ENCODE measurements at regions not wholly inside any gene's neighbourhood (a gene's known extent, or its start where the extent isn't known, plus 50 kb on each side); places are given as distances from the start of the nearest gene placed in this dataset.

DNA sequence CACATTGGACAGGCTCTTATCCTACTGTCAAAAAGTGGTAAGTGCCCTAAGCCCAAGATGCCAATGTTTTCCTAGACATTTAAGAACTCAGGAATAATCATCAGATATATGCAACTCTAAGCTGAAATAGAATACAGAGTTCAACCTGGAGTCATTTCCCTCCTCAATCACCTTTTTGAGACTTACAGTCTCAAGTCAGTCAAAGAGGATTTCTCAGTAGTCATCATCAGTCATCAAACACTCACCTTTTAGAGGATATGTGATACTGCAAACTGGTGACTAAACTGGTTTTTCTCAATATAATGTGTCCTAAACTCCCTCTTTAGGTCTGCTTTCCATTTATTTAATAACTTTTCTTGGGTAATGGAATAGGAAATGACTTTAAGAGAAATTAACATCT lies 145.3 kb upstream of the ADAMTS5 start:
- H3K36me3 ChIP-seq (ENCODE audit: insufficient read depth, low read length), result no peaks in the 10 kb centered on the region
- H3K9me3 ChIP-seq (replicated peaks; ENCODE audit: low read length), result no peaks in the 10 kb centered on the region
- no peak overlapping the region for H3K4me2 ChIP-seq (ENCODE audit: low read length)
- no peak overlapping the region for H3K4me3 ChIP-seq (ENCODE audit: low read length)
- H3K27me3 ChIP-seq (ENCODE audit: control insufficient read depth, insufficient read depth, low read length), result no peaks in the 10 kb centered on the region
- H3K4me1 ChIP-seq (ENCODE audit: control insufficient read depth, insufficient read depth, low read length), result no peaks in the 10 kb centered on the region
- no peak overlapping the region for H3K9ac ChIP-seq (ENCODE audit: low read depth, low read length)

GRCh38 chr21:27110956-27111355 lies 144.1 kb upstream of the ADAMTS5 start:
- no peak overlapping the region for H3K9ac ChIP-seq (ENCODE audit: low read depth, low read length)
- H3K9me3 ChIP-seq (replicated peaks; ENCODE audit: low read length), result no peaks in the 10 kb centered on the region
- H3K4me3 ChIP-seq (ENCODE audit: low read length), result no peak overlapping the region
- H3K4me2 ChIP-seq (ENCODE audit: low read length), result no peak overlapping the region
- no peaks in the 10 kb centered on the region for H3K27me3 ChIP-seq (ENCODE audit: control insufficient read depth, insufficient read depth, low read length)
- H3K36me3 ChIP-seq (ENCODE audit: insufficient read depth, low read length), result no peaks in the 10 kb centered on the region
- no peaks in the 10 kb centered on the region for H3K4me1 ChIP-seq (ENCODE audit: control insufficient read depth, insufficient read depth, low read length)

DNA sequence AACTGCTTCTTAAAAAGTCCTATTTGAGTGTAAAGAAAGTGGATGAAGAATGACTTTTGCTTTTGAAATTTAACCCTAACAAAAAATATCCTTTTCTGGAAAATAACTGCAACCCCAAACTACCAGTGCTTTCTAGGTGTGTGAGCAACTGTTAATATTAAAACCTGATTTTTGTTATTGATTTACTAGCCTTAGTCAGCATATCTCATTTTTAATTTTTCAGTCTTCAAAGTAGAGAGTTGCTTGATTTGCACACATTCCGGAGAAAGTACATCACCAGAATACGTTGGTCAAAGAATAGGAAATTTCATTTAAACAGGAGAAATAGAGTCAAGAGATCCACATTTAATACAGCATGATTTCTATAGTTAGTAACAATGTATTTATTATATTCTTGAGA lies 141.8 kb upstream of the ADAMTS5 start:
- Histone ChIP-seq H3K9ac (ENCODE audit: low read depth, low read length) (no peak overlapping the region), H3K4me2 (ENCODE audit: low read length) (no peak overlapping the region), H3K4me3 (ENCODE audit: low read length) (no peak overlapping the region), H3K27me3 (ENCODE audit: control insufficient read depth, insufficient read depth, low read length) (no peaks in the 10 kb centered on the region), H3K4me1 (ENCODE audit: control insufficient read depth, insufficient read depth, low read length) (peaks cover 12% of the 10 kb centered on the region), H3K9me3 (replicated peaks; ENCODE audit: low read length) (no peaks in the 10 kb centered on the region), H3K36me3 (ENCODE audit: insufficient read depth, low read length) (no peaks in the 10 kb centered on the region)

DNA sequence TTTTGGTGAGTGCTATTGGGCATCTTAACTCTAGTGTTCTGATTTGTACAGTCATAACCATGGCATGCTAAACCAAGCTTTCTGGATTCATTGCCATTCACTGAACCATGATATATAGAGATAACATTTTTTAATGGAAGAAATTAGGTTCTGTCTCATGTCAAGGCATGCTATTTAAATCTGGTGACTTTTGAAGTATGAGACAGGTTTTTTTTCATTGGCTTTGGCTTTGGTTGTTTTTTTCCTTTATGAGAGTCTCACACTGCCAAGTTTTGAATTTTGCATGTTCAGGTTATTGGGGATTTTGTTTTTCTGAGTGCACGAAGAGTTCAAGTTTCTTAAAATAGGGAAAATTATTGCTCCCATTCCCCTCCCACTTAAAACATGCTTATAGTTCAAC lies 141.3 kb upstream of the ADAMTS5 start:
- no peaks in the 10 kb centered on the region for H3K27me3 ChIP-seq (ENCODE audit: control insufficient read depth, insufficient read depth, low read length)
- H3K4me3 ChIP-seq (ENCODE audit: low read length), result no peak overlapping the region
- no peaks in the 10 kb centered on the region for H3K36me3 ChIP-seq (ENCODE audit: insufficient read depth, low read length)
- no peak overlapping the region for H3K9ac ChIP-seq (ENCODE audit: low read depth, low read length)
- no peaks in the 10 kb centered on the region for H3K9me3 ChIP-seq (replicated peaks; ENCODE audit: low read length)
- H3K4me1 ChIP-seq (ENCODE audit: control insufficient read depth, insufficient read depth, low read length), result peaks cover 12% of the 10 kb centered on the region
- H3K4me2 ChIP-seq (ENCODE audit: low read length), result no peak overlapping the region

- Histone ChIP-seq H3K36me3 (ENCODE audit: insufficient read depth, low read length) (no peaks in the 10 kb centered on the region), H3K9me3 (replicated peaks; ENCODE audit: low read length) (no peaks in the 10 kb centered on the region), H3K4me2 (ENCODE audit: low read length) (peak overlapping the region; percentile 20), H3K9ac (ENCODE audit: low read depth, low read length) (no peak overlapping the region), H3K4me1 (ENCODE audit: control insufficient read depth, insufficient read depth, low read length) (peaks cover 12% of the 10 kb centered on the region), H3K4me3 (ENCODE audit: low read length) (no peak overlapping the region), H3K27me3 (ENCODE audit: control insufficient read depth, insufficient read depth, low read length) (no peaks in the 10 kb centered on the region)
These were observed 138.1 kb upstream of the ADAMTS5 start for GRCh38 chr21:27104846-27105431.

GRCh38 chr21:27103768-27104167 lies 136.9 kb upstream of the ADAMTS5 start:
- Histone ChIP-seq H3K4me3 (ENCODE audit: low read length) (no peak overlapping the region), H3K9ac (ENCODE audit: low read depth, low read length) (no peak overlapping the region), H3K4me2 (ENCODE audit: low read length) (no peak overlapping the region), H3K27me3 (ENCODE audit: control insufficient read depth, insufficient read depth, low read length) (no peaks in the 10 kb centered on the region), H3K4me1 (ENCODE audit: control insufficient read depth, insufficient read depth, low read length) (peaks cover 12% of the 10 kb centered on the region), H3K9me3 (replicated peaks; ENCODE audit: low read length) (no peaks in the 10 kb centered on the region), H3K36me3 (ENCODE audit: insufficient read depth, low read length) (no peaks in the 10 kb centered on the region)

- peaks cover 12% of the 10 kb centered on the region for H3K4me1 ChIP-seq (ENCODE audit: control insufficient read depth, insufficient read depth, low read length)
- no peak overlapping the region for H3K4me3 ChIP-seq (ENCODE audit: low read length)
- no peak overlapping the region for H3K9ac ChIP-seq (ENCODE audit: low read depth, low read length)
- no peaks in the 10 kb centered on the region for H3K27me3 ChIP-seq (ENCODE audit: control insufficient read depth, insufficient read depth, low read length)
- H3K4me2 ChIP-seq (ENCODE audit: low read length), result no peak overlapping the region
- no peaks in the 10 kb centered on the region for H3K9me3 ChIP-seq (replicated peaks; ENCODE audit: low read length)
- no peaks in the 10 kb centered on the region for H3K36me3 ChIP-seq (ENCODE audit: insufficient read depth, low read length)
These were observed 134.6 kb upstream of the ADAMTS5 start for GRCh38 chr21:27101523-27101922.

DNA sequence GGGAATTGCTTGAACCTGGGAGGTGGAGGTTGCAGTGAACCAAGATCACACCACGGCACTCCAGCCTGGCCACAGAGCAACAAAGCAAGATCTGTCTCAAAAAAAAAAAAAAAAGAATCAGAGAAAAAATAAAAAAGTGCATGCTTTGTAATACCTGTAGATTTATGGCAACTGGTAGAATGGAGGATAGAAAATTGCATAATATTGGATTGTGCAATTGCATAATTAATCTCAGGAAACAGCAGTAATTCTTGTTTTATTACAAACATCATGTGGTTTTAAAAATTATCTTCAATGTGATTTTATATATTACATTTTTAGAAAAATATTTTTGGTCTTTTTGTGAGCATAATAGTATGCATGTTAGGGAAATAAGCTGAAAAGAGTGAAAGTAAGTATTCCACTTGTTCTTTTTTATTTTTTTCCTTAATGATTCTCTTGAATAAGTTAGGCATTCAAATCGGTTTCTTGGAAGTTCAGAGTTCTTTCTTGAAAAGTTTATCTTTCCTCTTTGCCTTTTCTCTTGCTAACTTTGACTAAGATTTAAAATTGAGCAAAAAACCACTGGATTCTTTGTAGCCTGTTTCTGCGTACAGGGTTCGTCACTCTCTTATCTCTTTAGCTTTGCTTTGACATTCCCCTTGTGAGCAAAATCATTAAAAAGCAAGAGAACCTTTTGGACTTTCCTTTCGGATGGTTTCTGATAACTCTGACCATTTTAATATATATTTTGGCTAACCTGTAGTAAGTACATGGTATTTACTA lies 127.5 kb upstream of the ADAMTS5 start:
- Histone ChIP-seq H3K4me1 (ENCODE audit: control insufficient read depth, insufficient read depth, low read length) (no peaks in the 10 kb centered on the region), H3K9ac (ENCODE audit: low read depth, low read length) (no peak overlapping the region), H3K4me2 (ENCODE audit: low read length) (no peak overlapping the region), H3K27me3 (ENCODE audit: control insufficient read depth, insufficient read depth, low read length) (no peaks in the 10 kb centered on the region), H3K4me3 (ENCODE audit: low read length) (no peak overlapping the region), H3K36me3 (ENCODE audit: insufficient read depth, low read length) (no peaks in the 10 kb centered on the region), H3K9me3 (replicated peaks; ENCODE audit: low read length) (no peaks in the 10 kb centered on the region)

- Histone ChIP-seq H3K4me3 (ENCODE audit: low read length) (no peak overlapping the region), H3K9ac (ENCODE audit: low read depth, low read length) (no peak overlapping the region)
These were observed 119.7 kb upstream of the ADAMTS5 start for GRCh38 chr21:27086630-27087029.

DNA sequence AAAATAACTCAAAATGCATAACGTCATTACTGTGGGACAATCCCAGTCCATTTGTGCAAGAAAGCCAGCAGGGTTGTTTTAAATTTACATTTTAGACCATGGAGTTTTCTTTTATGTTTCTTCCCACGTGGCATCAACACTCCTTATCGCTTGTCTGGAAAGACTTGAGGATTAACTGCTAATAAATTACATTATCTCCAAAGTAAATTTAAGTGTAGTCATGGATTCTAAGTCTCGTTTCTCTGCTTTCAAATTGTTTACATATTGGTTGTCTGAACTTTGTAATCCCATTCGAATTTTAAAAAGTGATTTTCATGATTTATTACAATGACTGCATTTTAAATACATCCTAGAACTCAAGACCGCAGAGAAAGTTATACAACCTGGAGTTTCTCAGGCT lies 119.3 kb upstream of the ADAMTS5 start:
- H3K4me3 ChIP-seq (ENCODE audit: low read length), result no peak overlapping the region
- no peaks in the 10 kb centered on the region for H3K9me3 ChIP-seq (replicated peaks; ENCODE audit: low read length)
- H3K36me3 ChIP-seq (ENCODE audit: insufficient read depth, low read length), result no peaks in the 10 kb centered on the region
- no peak overlapping the region for H3K9ac ChIP-seq (ENCODE audit: low read depth, low read length)
- no peaks in the 10 kb centered on the region for H3K4me1 ChIP-seq (ENCODE audit: control insufficient read depth, insufficient read depth, low read length)
- no peak overlapping the region for H3K4me2 ChIP-seq (ENCODE audit: low read length)
- H3K27me3 ChIP-seq (ENCODE audit: control insufficient read depth, insufficient read depth, low read length), result no peaks in the 10 kb centered on the region

More at GRCh38 chr21:27086630-27087029, 119.7 kb upstream of the ADAMTS5 start:
- Histone ChIP-seq H3K4me2 (ENCODE audit: low read length) (no peak overlapping the region), H3K9me3 (replicated peaks; ENCODE audit: low read length) (no peaks in the 10 kb centered on the region), H3K36me3 (ENCODE audit: insufficient read depth, low read length) (no peaks in the 10 kb centered on the region), H3K4me1 (ENCODE audit: control insufficient read depth, insufficient read depth, low read length) (no peaks in the 10 kb centered on the region), H3K27me3 (ENCODE audit: control insufficient read depth, insufficient read depth, low read length) (no peaks in the 10 kb centered on the region)

GRCh38 chr21:27085387-27085786 lies 118.5 kb upstream of the ADAMTS5 start:
- Histone ChIP-seq H3K4me3 (ENCODE audit: low read length) (no peak overlapping the region), H3K9me3 (replicated peaks; ENCODE audit: low read length) (no peaks in the 10 kb centered on the region)

GRCh38 chr21:27083144-27083543 lies 116.3 kb upstream of the ADAMTS5 start:
- no peaks in the 10 kb centered on the region for H3K9me3 ChIP-seq (replicated peaks; ENCODE audit: low read length)
- no peaks in the 10 kb centered on the region for H3K36me3 ChIP-seq (ENCODE audit: insufficient read depth, low read length)
- H3K27me3 ChIP-seq (ENCODE audit: control insufficient read depth, insufficient read depth, low read length), result no peaks in the 10 kb centered on the region
- no peak overlapping the region for H3K4me3 ChIP-seq (ENCODE audit: low read length)
- no peak overlapping the region for H3K4me2 ChIP-seq (ENCODE audit: low read length)
- no peak overlapping the region for H3K9ac ChIP-seq (ENCODE audit: low read depth, low read length)
- H3K4me1 ChIP-seq (ENCODE audit: control insufficient read depth, insufficient read depth, low read length), result no peaks in the 10 kb centered on the region

More at GRCh38 chr21:27085387-27085786, 118.5 kb upstream of the ADAMTS5 start:
- Histone ChIP-seq H3K4me2 (ENCODE audit: low read length) (no peak overlapping the region), H3K4me1 (ENCODE audit: control insufficient read depth, insufficient read depth, low read length) (no peaks in the 10 kb centered on the region), H3K27me3 (ENCODE audit: control insufficient read depth, insufficient read depth, low read length) (no peaks in the 10 kb centered on the region), H3K9ac (ENCODE audit: low read depth, low read length) (no peak overlapping the region), H3K36me3 (ENCODE audit: insufficient read depth, low read length) (no peaks in the 10 kb centered on the region)

Measured in skeletal muscle satellite cell (primary cell).